ENCODE measurements at regions not wholly inside any gene's neighbourhood (a gene's known extent, or its start where the extent isn't known, plus 50 kb on each side); places are given as distances from the start of the nearest gene placed in this dataset.

DNA sequence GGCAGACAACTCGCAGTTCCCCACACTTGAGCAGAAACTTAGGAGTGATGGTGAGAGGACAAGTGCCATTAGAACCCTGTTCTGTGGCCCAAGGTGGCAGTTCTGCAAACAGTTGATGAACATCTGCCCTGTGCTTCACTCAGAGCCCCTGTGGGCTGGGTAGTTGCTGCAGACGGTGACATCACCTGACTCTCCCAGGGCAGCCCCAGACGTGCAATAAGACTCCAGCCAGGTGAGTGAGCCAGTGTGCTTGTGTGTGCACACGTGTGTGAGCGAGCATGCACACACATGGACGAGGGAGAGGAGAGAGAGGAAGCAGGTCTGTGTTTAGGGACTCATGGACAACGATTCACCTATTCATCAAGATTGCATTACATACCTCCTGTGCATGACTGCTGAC, 136.0 kb upstream of the GLI2 start:
- Histone ChIP-seq H3K4me1 (ENCODE audit: control insufficient read depth in 1 of 2, extremely low read depth in 1 of 2, insufficient read depth in 2 of 2, low read length in 2 of 2) (no peaks in the 10 kb centered on the region), H3K36me3 (ENCODE audit: control insufficient read depth in 2 of 2, extremely low read depth in 1 of 2, insufficient read depth in 1 of 2, low read length in 1 of 2) (no peaks in the 10 kb centered on the region), H3K4me3 (ENCODE audit: control insufficient read depth in 1 of 2, extremely low read depth in 1 of 2, low read length in 1 of 2) (no peak overlapping the region), H3K27me3 (replicated peaks in 1 of 2; ENCODE audit: control insufficient read depth in 2 of 2, extremely low read depth in 1 of 2, insufficient read depth in 2 of 2, low read length in 1 of 2) (peaks cover 0 to 13% of the 10 kb centered on the region in 2 experiments), H3K9me3 (no peaks in the 10 kb centered on the region), H3K27ac (ENCODE audit: low read length) (no peak overlapping the region)
- POLR2A ChIA-PET: no interaction called here
- Mint-ChIP-seq H3K36me3 (no peaks in the 10 kb centered on the region), H3K4me3 (no peak overlapping the region), H3K27ac (no peak overlapping the region), H3K4me1 (no peaks in the 10 kb centered on the region), H3K27me3 (peaks cover 4 to 8% of the 10 kb centered on the region in 2 donors), H3K9me3 (no peaks in the 10 kb centered on the region)
- WGBS (ENCODE audit: insufficient coverage): 100% methylated on average over 2 of the region's 7 CpGs
- CTCF ChIA-PET: no interaction called here
- DNase-seq (no peak), ATAC-seq (replicated peaks in 1 of 4) (no peak)

GRCh38 chr2:120600335-120600734, 135.3 kb upstream of the GLI2 start:
- no peaks in the 10 kb centered on the region for H3K9me3 Mint-ChIP-seq
- CTCF ChIA-PET: no interaction called here
- Histone ChIP-seq H3K4me3 (ENCODE audit: control insufficient read depth in 1 of 2, extremely low read depth in 1 of 2, low read length in 1 of 2) (no peak overlapping the region), H3K27ac (ENCODE audit: low read length) (no peak overlapping the region), H3K36me3 (ENCODE audit: control insufficient read depth in 2 of 2, extremely low read depth in 1 of 2, insufficient read depth in 1 of 2, low read length in 1 of 2) (no peaks in the 10 kb centered on the region), H3K27me3 (replicated peaks in 1 of 2; ENCODE audit: control insufficient read depth in 2 of 2, extremely low read depth in 1 of 2, insufficient read depth in 2 of 2, low read length in 1 of 2) (peaks cover 0 to 9% of the 10 kb centered on the region in 2 experiments), H3K9me3 (no peaks in the 10 kb centered on the region), H3K4me1 (ENCODE audit: control insufficient read depth in 1 of 2, extremely low read depth in 1 of 2, insufficient read depth in 2 of 2, low read length in 2 of 2) (no peaks in the 10 kb centered on the region)
- DNase-seq: no peak
- POLR2A ChIA-PET: no interaction called here
- no peaks in the 10 kb centered on the region for H3K36me3 Mint-ChIP-seq
- H3K27me3 Mint-ChIP-seq: peaks cover 5 to 9% of the 10 kb centered on the region in 2 donors
- ATAC-seq (replicated peaks in 1 of 4): no peak
- WGBS (ENCODE audit: insufficient coverage): 82% methylated on average over 3 of the region's 7 CpGs
- H3K4me3 Mint-ChIP-seq: no peak overlapping the region
- no peak overlapping the region for H3K27ac Mint-ChIP-seq
- no peaks in the 10 kb centered on the region for H3K4me1 Mint-ChIP-seq

DNA sequence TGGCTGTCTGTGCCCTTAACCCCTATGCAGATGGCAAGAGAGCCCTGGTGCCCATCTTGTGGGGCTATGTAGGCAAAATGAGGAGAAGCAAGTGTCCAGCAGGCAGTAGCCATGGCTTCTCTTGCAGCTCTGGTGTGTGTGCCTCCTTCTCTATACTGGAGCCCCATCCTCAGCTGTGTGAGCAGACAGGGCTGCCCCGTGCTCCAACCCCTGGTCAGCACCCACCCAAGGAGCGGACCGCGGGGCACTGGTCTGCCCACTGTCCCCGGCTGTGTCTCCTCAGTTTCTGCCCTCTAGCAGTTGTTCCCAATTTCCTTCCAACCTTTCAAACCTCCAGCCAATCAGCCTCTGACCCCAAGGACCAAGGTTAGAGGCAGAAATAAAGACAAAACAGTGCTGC, 134.9 kb upstream of the GLI2 start:
- H3K36me3 ChIP-seq (ENCODE audit: control insufficient read depth in 2 of 2, extremely low read depth in 1 of 2, insufficient read depth in 1 of 2, low read length in 1 of 2): no peaks in the 10 kb centered on the region
- H3K27me3 Mint-ChIP-seq: peaks cover 9 to 14% of the 10 kb centered on the region in 2 donors
- POLR2A ChIA-PET: interaction anchor here in 1 of 2 donors (0.6 kb wide), 1 partner anchor 355 kb away, joined by 4 read pairs; no protein-coding TSS in a partner anchor
- H3K27me3 ChIP-seq (replicated peaks in 1 of 2; ENCODE audit: control insufficient read depth in 2 of 2, extremely low read depth in 1 of 2, insufficient read depth in 2 of 2, low read length in 1 of 2): peaks cover 0 to 9% of the 10 kb centered on the region in 2 experiments
- H3K27ac Mint-ChIP-seq: no peak overlapping the region
- no peak overlapping the region for H3K4me3 Mint-ChIP-seq
- H3K36me3 Mint-ChIP-seq: no peaks in the 10 kb centered on the region
- ATAC-seq (replicated peaks in 1 of 4) (no peak), DNase-seq (no peak)
- CTCF ChIA-PET: no interaction called here
- no peaks in the 10 kb centered on the region for H3K4me1 Mint-ChIP-seq
- whole genome bisulfite sequencing (ENCODE audit: insufficient coverage): 83% methylated on average over 5 of the region's 5 CpGs
- no peaks in the 10 kb centered on the region for H3K9me3 Mint-ChIP-seq
- H3K4me3 ChIP-seq (ENCODE audit: control insufficient read depth in 1 of 2, extremely low read depth in 1 of 2, low read length in 1 of 2): no peak overlapping the region
- H3K9me3 ChIP-seq: no peaks in the 10 kb centered on the region
- H3K27ac ChIP-seq (ENCODE audit: low read length): no peak overlapping the region
- H3K4me1 ChIP-seq (ENCODE audit: control insufficient read depth in 1 of 2, extremely low read depth in 1 of 2, insufficient read depth in 2 of 2, low read length in 2 of 2): no peaks in the 10 kb centered on the region

- 85% methylated on average over 8 of the region's 9 CpGs for WGBS (ENCODE audit: insufficient coverage)
- Histone ChIP-seq H3K9me3 (no peaks in the 10 kb centered on the region), H3K36me3 (ENCODE audit: control insufficient read depth in 2 of 2, extremely low read depth in 1 of 2, insufficient read depth in 1 of 2, low read length in 1 of 2) (no peaks in the 10 kb centered on the region), H3K4me1 (ENCODE audit: control insufficient read depth in 1 of 2, extremely low read depth in 1 of 2, insufficient read depth in 2 of 2, low read length in 2 of 2) (no peaks in the 10 kb centered on the region), H3K4me3 (ENCODE audit: control insufficient read depth in 1 of 2, extremely low read depth in 1 of 2, low read length in 1 of 2) (no peak overlapping the region), H3K27me3 (replicated peaks in 1 of 2; ENCODE audit: control insufficient read depth in 2 of 2, extremely low read depth in 1 of 2, insufficient read depth in 2 of 2, low read length in 1 of 2) (peaks cover 0 to 8% of the 10 kb centered on the region in 2 experiments), H3K27ac (ENCODE audit: low read length) (no peak overlapping the region)
- Mint-ChIP-seq H3K36me3 (no peaks in the 10 kb centered on the region), H3K27ac (no peak overlapping the region), H3K4me3 (no peak overlapping the region), H3K27me3 (peaks cover 11 to 15% of the 10 kb centered on the region in 2 donors), H3K9me3 (no peaks in the 10 kb centered on the region), H3K4me1 (no peaks in the 10 kb centered on the region)
- CTCF ChIA-PET: no interaction called here
- DNase-seq: no peak
- no peak for ATAC-seq (replicated peaks in 1 of 4)
- POLR2A ChIA-PET: no interaction called here
Measured at GRCh38 chr2:120601566-120601965, 134.1 kb upstream of the GLI2 start.

DNA sequence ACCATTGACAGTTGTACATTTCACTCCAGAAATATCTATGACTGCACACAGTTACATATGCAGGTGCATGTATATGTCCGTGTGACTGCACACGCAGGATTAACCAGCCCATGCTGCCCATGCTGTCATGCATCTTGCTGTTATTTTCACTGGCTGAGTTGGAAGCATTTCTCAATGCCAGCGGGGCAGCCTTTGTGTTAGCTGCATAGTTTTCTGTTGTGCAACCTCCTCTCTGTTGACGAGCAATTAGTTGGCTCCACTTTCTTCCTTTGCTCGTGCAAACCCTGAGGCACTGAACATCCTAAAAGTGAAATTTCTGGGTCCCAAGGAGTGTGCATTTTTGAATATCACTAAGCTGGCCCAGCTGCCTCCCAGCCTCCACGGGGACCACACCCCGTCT, 133.4 kb upstream of the GLI2 start:
- peaks cover 17 to 20% of the 10 kb centered on the region in 2 donors for H3K27me3 Mint-ChIP-seq
- peaks cover 0 to 8% of the 10 kb centered on the region in 2 experiments for H3K27me3 ChIP-seq (replicated peaks in 1 of 2; ENCODE audit: control insufficient read depth in 2 of 2, extremely low read depth in 1 of 2, insufficient read depth in 2 of 2, low read length in 1 of 2)
- WGBS (ENCODE audit: insufficient coverage): 80% methylated on average over 5 of the region's 7 CpGs
- H3K4me3 Mint-ChIP-seq: no peak overlapping the region
- H3K4me1 ChIP-seq (ENCODE audit: control insufficient read depth in 1 of 2, extremely low read depth in 1 of 2, insufficient read depth in 2 of 2, low read length in 2 of 2): no peaks in the 10 kb centered on the region
- no peaks in the 10 kb centered on the region for H3K36me3 Mint-ChIP-seq
- ChIA-PET POLR2A (no interaction called here), CTCF (interaction anchor here in 1 of 2 donors (0.6 kb wide), 1 partner anchor 42 kb away, joined by 3 read pairs; no protein-coding TSS in a partner anchor)
- no peaks in the 10 kb centered on the region for H3K36me3 ChIP-seq (ENCODE audit: control insufficient read depth in 2 of 2, extremely low read depth in 1 of 2, insufficient read depth in 1 of 2, low read length in 1 of 2)
- no peak overlapping the region for H3K27ac Mint-ChIP-seq
- H3K9me3 Mint-ChIP-seq: no peaks in the 10 kb centered on the region
- no peak overlapping the region for H3K4me3 ChIP-seq (ENCODE audit: control insufficient read depth in 1 of 2, extremely low read depth in 1 of 2, low read length in 1 of 2)
- H3K27ac ChIP-seq (ENCODE audit: low read length): no peak overlapping the region
- ATAC-seq (replicated peaks in 1 of 4): no peak
- no peaks in the 10 kb centered on the region for H3K9me3 ChIP-seq
- DNase-seq: no peak
- H3K4me1 Mint-ChIP-seq: no peaks in the 10 kb centered on the region

DNA sequence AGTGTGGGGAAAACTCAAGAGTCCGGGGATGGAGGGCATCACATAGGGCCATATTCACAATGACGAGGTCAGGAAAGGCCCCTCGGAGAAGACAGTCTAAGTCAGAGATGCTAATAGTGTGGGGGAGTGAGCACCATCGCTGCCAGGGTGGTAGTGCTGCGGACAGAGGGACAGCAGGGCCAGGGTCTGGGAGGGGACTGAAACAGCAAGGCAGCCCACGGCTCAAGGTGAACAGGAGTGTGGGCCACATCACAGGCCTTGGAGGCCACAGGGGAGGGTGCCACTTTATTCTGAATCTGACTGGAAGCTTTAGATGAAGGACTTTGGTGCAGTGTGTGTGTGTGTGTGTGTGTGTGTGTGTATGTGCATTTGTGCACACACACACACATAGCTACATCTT, 130.9 kb upstream of the GLI2 start:
- H3K4me1 Mint-ChIP-seq: no peaks in the 10 kb centered on the region
- ChIA-PET CTCF (interaction anchor here in 1 of 2 donors (0.6 kb wide), 1 partner anchor 297 kb away, joined by 3 read pairs; no protein-coding TSS in a partner anchor), POLR2A (no interaction called here)
- H3K4me1 ChIP-seq (ENCODE audit: control insufficient read depth in 1 of 2, extremely low read depth in 1 of 2, insufficient read depth in 2 of 2, low read length in 2 of 2): no peaks in the 10 kb centered on the region
- H3K27me3 Mint-ChIP-seq: peaks cover 17 to 24% of the 10 kb centered on the region in 2 donors
- H3K36me3 ChIP-seq (ENCODE audit: control insufficient read depth in 2 of 2, extremely low read depth in 1 of 2, insufficient read depth in 1 of 2, low read length in 1 of 2): no peaks in the 10 kb centered on the region
- H3K27me3 ChIP-seq (replicated peaks in 1 of 2; ENCODE audit: control insufficient read depth in 2 of 2, extremely low read depth in 1 of 2, insufficient read depth in 2 of 2, low read length in 1 of 2): peaks cover 0 to 8% of the 10 kb centered on the region in 2 experiments
- no peak for DNase-seq
- H3K4me3 Mint-ChIP-seq: no peak overlapping the region
- ATAC-seq (replicated peaks in 1 of 4): no peak
- H3K27ac ChIP-seq (ENCODE audit: low read length): no peak overlapping the region
- H3K4me3 ChIP-seq (ENCODE audit: control insufficient read depth in 1 of 2, extremely low read depth in 1 of 2, low read length in 1 of 2): no peak overlapping the region
- WGBS (ENCODE audit: insufficient coverage): 85% methylated on average over 5 of the region's 6 CpGs
- H3K9me3 Mint-ChIP-seq: no peaks in the 10 kb centered on the region
- H3K36me3 Mint-ChIP-seq: no peaks in the 10 kb centered on the region
- H3K9me3 ChIP-seq: no peaks in the 10 kb centered on the region
- no peak overlapping the region for H3K27ac Mint-ChIP-seq

All from T-cell (primary cell).